Skeletal muscle satellite cell (primary cell): ENCODE measurements at regions not wholly inside any gene's neighbourhood (a gene's known extent, or its start where the extent isn't known, plus 50 kb on each side); places are given as distances from the start of the nearest gene placed in this dataset.

Experiments
- H3K27me3 ChIP-seq: 2 replicates; pipeline ENCODE4 v1.7.0; 2013; ENCODE audit warnings: low read length; ENCODE audit not compliant: control insufficient read depth, insufficient read depth
- H3K36me3 ChIP-seq: 2 replicates; pipeline ENCODE4 v1.7.0; 2013; ENCODE audit warnings: mild to moderate bottlenecking, control low read depth, low read length; ENCODE audit not compliant: insufficient read depth
- H3K4me1 ChIP-seq: 2 replicates; pipeline ENCODE4 v1.7.0; 2013; ENCODE audit warnings: low read length; ENCODE audit not compliant: control insufficient read depth, insufficient read depth
- H3K4me2 ChIP-seq: 2 replicates; pipeline ENCODE4 v1.7.0; 2013; ENCODE audit warnings: mild to moderate bottlenecking, low read length
- H3K4me3 ChIP-seq: 2 replicates; pipeline ENCODE4 v1.7.0; 2013; ENCODE audit warnings: low read length
- H3K9ac ChIP-seq: 2 replicates; pipeline ENCODE4 v1.7.0; 2013; ENCODE audit warnings: mild to moderate bottlenecking, low read depth, low read length, moderate library complexity
- H3K9me3 ChIP-seq: replicated peaks from 2 replicates; pipeline ENCODE4 v1.7.0; 2013; ENCODE audit warnings: mild to moderate bottlenecking, control low read depth, low read length

GRCh38 chr7:35353481-35353880 lies 99.6 kb upstream of the TBX20 start:
- Histone ChIP-seq H3K4me1 (no peaks in the 10 kb centered on the region), H3K4me3 (no peak overlapping the region), H3K36me3 (no peaks in the 10 kb centered on the region), H3K4me2 (no peak overlapping the region), H3K27me3 (no peaks in the 10 kb centered on the region), H3K9me3 (no peaks in the 10 kb centered on the region), H3K9ac (no peak overlapping the region)

- H3K36me3 ChIP-seq: no peaks in the 10 kb centered on the region
- no peaks in the 10 kb centered on the region for H3K4me1 ChIP-seq
- H3K4me2 ChIP-seq: no peak overlapping the region
- H3K9me3 ChIP-seq: no peaks in the 10 kb centered on the region
- no peaks in the 10 kb centered on the region for H3K27me3 ChIP-seq
- no peak overlapping the region for H3K9ac ChIP-seq
- H3K4me3 ChIP-seq: no peak overlapping the region
These were observed 97.6 kb upstream of the TBX20 start for GRCh38 chr7:35351466-35351865.

- no peaks in the 10 kb centered on the region for H3K9me3 ChIP-seq
- no peaks in the 10 kb centered on the region for H3K36me3 ChIP-seq
- no peaks in the 10 kb centered on the region for H3K4me1 ChIP-seq
- H3K27me3 ChIP-seq: no peaks in the 10 kb centered on the region
- no peak overlapping the region for H3K9ac ChIP-seq
- H3K4me3 ChIP-seq: no peak overlapping the region
- H3K4me2 ChIP-seq: no peak overlapping the region
These were observed 94.9 kb upstream of the TBX20 start for GRCh38 chr7:35348611-35349400.

- H3K9me3 ChIP-seq: no peaks in the 10 kb centered on the region
- no peak overlapping the region for H3K4me3 ChIP-seq
- no peaks in the 10 kb centered on the region for H3K36me3 ChIP-seq
- H3K9ac ChIP-seq: no peak overlapping the region
- H3K4me2 ChIP-seq: no peak overlapping the region
- H3K4me1 ChIP-seq: no peaks in the 10 kb centered on the region
- no peaks in the 10 kb centered on the region for H3K27me3 ChIP-seq
These were observed 88.9 kb upstream of the TBX20 start for GRCh38 chr7:35342786-35343185.

- no peaks in the 10 kb centered on the region for H3K36me3 ChIP-seq
- no peaks in the 10 kb centered on the region for H3K4me1 ChIP-seq
- H3K4me2 ChIP-seq: no peak overlapping the region
- H3K4me3 ChIP-seq: no peak overlapping the region
- no peak overlapping the region for H3K9ac ChIP-seq
- H3K27me3 ChIP-seq: no peaks in the 10 kb centered on the region
- no peaks in the 10 kb centered on the region for H3K9me3 ChIP-seq
These were observed 85.9 kb upstream of the TBX20 start for GRCh38 chr7:35339811-35340210.

GRCh38 chr7:35336444-35336843 lies 82.5 kb upstream of the TBX20 start:
- no peaks in the 10 kb centered on the region for H3K27me3 ChIP-seq
- H3K9ac ChIP-seq: no peak overlapping the region
- H3K4me2 ChIP-seq: no peak overlapping the region
- H3K36me3 ChIP-seq: no peaks in the 10 kb centered on the region
- H3K9me3 ChIP-seq: no peaks in the 10 kb centered on the region
- H3K4me3 ChIP-seq: no peak overlapping the region
- no peaks in the 10 kb centered on the region for H3K4me1 ChIP-seq

GRCh38 chr7:35334506-35334905 lies 80.6 kb upstream of the TBX20 start:
- no peaks in the 10 kb centered on the region for H3K9me3 ChIP-seq
- no peak overlapping the region for H3K4me3 ChIP-seq
- H3K36me3 ChIP-seq: no peaks in the 10 kb centered on the region
- H3K27me3 ChIP-seq: no peaks in the 10 kb centered on the region
- no peak overlapping the region for H3K9ac ChIP-seq
- no peak overlapping the region for H3K4me2 ChIP-seq
- H3K4me1 ChIP-seq: no peaks in the 10 kb centered on the region

GRCh38 chr7:35333265-35333664 lies 79.4 kb upstream of the TBX20 start:
- H3K9ac ChIP-seq: no peak overlapping the region
- H3K36me3 ChIP-seq: no peaks in the 10 kb centered on the region
- no peak overlapping the region for H3K4me3 ChIP-seq
- H3K27me3 ChIP-seq: no peaks in the 10 kb centered on the region
- H3K9me3 ChIP-seq: no peaks in the 10 kb centered on the region
- H3K4me2 ChIP-seq: no peak overlapping the region
- no peaks in the 10 kb centered on the region for H3K4me1 ChIP-seq

GRCh38 chr7:35331730-35332678 lies 78.1 kb upstream of the TBX20 start:
- H3K4me1 ChIP-seq: no peaks in the 10 kb centered on the region

GRCh38 chr7:35329026-35329425 lies 75.1 kb upstream of the TBX20 start:
- no peak overlapping the region for H3K4me3 ChIP-seq
- no peaks in the 10 kb centered on the region for H3K4me1 ChIP-seq
- no peaks in the 10 kb centered on the region for H3K9me3 ChIP-seq
- no peak overlapping the region for H3K9ac ChIP-seq
- H3K36me3 ChIP-seq: no peaks in the 10 kb centered on the region
- no peaks in the 10 kb centered on the region for H3K27me3 ChIP-seq
- no peak overlapping the region for H3K4me2 ChIP-seq

More at GRCh38 chr7:35331730-35332678, 78.1 kb upstream of the TBX20 start:
- no peaks in the 10 kb centered on the region for H3K9me3 ChIP-seq
- H3K9ac ChIP-seq: no peak overlapping the region
- no peak overlapping the region for H3K4me2 ChIP-seq
- H3K27me3 ChIP-seq: no peaks in the 10 kb centered on the region
- H3K4me3 ChIP-seq: no peak overlapping the region
- no peaks in the 10 kb centered on the region for H3K36me3 ChIP-seq

- no peaks in the 10 kb centered on the region for H3K4me1 ChIP-seq
- H3K9me3 ChIP-seq: no peaks in the 10 kb centered on the region
- H3K4me3 ChIP-seq: no peak overlapping the region
- H3K36me3 ChIP-seq: no peaks in the 10 kb centered on the region
- no peak overlapping the region for H3K4me2 ChIP-seq
- no peak overlapping the region for H3K9ac ChIP-seq
- no peaks in the 10 kb centered on the region for H3K27me3 ChIP-seq
These were observed 65.7 kb upstream of the TBX20 start for GRCh38 chr7:35319606-35320005.
